GM21619 (cell line): ENCODE measurements at regions not wholly inside any gene's neighbourhood (a gene's known extent, or its start where the extent isn't known, plus 50 kb on each side); places are given as distances from the start of the nearest gene placed in this dataset.

ENCODE experiments used
- ATAC-seq: cut with Tn5 transposase; IDR thresholded peaks from one replicate; pipeline ENCODE4 v1.9.1; 2021; ENCODE audit not compliant: unreplicated experiment

GRCh38 chr5:98581112-98581997, 192.1 kb upstream of the RGMB start:
- ATAC-seq, result no peak

GRCh38 chr5:98583586-98583985, 189.9 kb upstream of the RGMB start:
- ATAC-seq, result no peak

GRCh38 chr5:98585661-98586310, 187.7 kb upstream of the RGMB start:
- ATAC-seq, result no peak

- no peak for ATAC-seq
Observed at GRCh38 chr5:98586581-98586980, 186.9 kb upstream of the RGMB start.

- ATAC-seq, result no peak
Observed at GRCh38 chr5:98587166-98587565, 186.3 kb upstream of the RGMB start.

- no peak for ATAC-seq
Observed at GRCh38 chr5:98588215-98588614, 185.2 kb upstream of the RGMB start.

GRCh38 chr5:98593418-98593817, 180.0 kb upstream of the RGMB start:
- no peak for ATAC-seq

GRCh38 chr5:98594098-98594497, 179.4 kb upstream of the RGMB start:
- no peak for ATAC-seq

- no peak for ATAC-seq
Observed at GRCh38 chr5:98599016-98599415, 174.4 kb upstream of the RGMB start.

- ATAC-seq, result no peak
Observed at GRCh38 chr5:98602534-98603112, 170.8 kb upstream of the RGMB start.

- ATAC-seq, result no peak
Observed at GRCh38 chr5:98603456-98603855, 170.0 kb upstream of the RGMB start.

GRCh38 chr5:98604301-98604700, 169.2 kb upstream of the RGMB start:
- no peak for ATAC-seq

GRCh38 chr5:98604721-98605425, 168.6 kb upstream of the RGMB start:
- no peak for ATAC-seq

- ATAC-seq, result no peak
Observed at GRCh38 chr5:98605426-98605825, 168.0 kb upstream of the RGMB start.

- ATAC-seq, result no peak
Observed at GRCh38 chr5:98606961-98607360, 166.5 kb upstream of the RGMB start.

GRCh38 chr5:98608052-98608451, 165.4 kb upstream of the RGMB start:
- ATAC-seq, result no peak

- ATAC-seq, result no peak
Observed at GRCh38 chr5:98614341-98614740, 159.1 kb upstream of the RGMB start.

GRCh38 chr5:98621821-98622220, 151.6 kb upstream of the RGMB start:
- ATAC-seq, result no peak

- no peak for ATAC-seq
Observed at GRCh38 chr5:98624145-98624880, 149.2 kb upstream of the RGMB start.

GRCh38 chr5:98627121-98627520, 146.3 kb upstream of the RGMB start:
- ATAC-seq, result no peak

- ATAC-seq, result no peak
Observed at GRCh38 chr5:98630621-98631020, 142.8 kb upstream of the RGMB start.
